Hepatocyte (in vitro differentiated cells): ENCODE measurements at regions not wholly inside any gene's neighbourhood (a gene's known extent, or its start where the extent isn't known, plus 50 kb on each side); places are given as distances from the start of the nearest gene placed in this dataset.

Source experiments
- EZH2 ChIP-seq: fragments of 200-600 bp; sonication (generic); IDR thresholded peaks from 2 replicates; pipeline ENCODE4 v1.6.1; 2016; ENCODE audit warnings: antibody characterized with exemption, mild to moderate bottlenecking, borderline replicate concordance
- TF ChIP-seq, protein P1 (sequence below): fragments of 200-600 bp; sonication (generic); IDR thresholded peaks from 2 replicates; pipeline ENCODE4 v1.5.1; 2016; ENCODE audit warnings: antibody characterized with exemption, mild to moderate bottlenecking; ENCODE audit not compliant: poor library complexity

DNA sequence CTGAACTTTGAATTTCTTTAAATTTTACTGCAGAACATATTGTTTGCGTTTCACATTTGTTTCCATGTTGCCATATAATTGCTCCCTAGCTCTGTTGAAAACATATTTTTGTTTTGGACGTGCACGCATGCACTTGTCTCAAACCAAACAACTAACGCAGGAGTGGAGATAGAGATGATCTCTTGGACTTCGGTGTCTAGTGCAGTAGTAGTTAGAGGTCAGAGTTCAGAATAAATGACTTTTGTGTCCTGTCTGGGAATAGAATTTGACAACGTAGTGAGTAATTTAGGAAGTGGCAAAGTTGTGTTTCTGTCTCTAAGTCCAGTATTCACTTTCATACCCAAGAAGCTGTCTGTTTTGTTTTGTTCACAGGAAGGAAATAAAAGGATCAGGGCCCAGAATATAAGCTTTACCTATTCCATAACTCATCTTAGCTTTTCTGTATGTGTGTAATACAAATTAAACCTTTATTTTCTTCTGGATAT is 173.8 kb downstream of the AEBP2 start:
- TF ChIP-seq, protein P1, sequence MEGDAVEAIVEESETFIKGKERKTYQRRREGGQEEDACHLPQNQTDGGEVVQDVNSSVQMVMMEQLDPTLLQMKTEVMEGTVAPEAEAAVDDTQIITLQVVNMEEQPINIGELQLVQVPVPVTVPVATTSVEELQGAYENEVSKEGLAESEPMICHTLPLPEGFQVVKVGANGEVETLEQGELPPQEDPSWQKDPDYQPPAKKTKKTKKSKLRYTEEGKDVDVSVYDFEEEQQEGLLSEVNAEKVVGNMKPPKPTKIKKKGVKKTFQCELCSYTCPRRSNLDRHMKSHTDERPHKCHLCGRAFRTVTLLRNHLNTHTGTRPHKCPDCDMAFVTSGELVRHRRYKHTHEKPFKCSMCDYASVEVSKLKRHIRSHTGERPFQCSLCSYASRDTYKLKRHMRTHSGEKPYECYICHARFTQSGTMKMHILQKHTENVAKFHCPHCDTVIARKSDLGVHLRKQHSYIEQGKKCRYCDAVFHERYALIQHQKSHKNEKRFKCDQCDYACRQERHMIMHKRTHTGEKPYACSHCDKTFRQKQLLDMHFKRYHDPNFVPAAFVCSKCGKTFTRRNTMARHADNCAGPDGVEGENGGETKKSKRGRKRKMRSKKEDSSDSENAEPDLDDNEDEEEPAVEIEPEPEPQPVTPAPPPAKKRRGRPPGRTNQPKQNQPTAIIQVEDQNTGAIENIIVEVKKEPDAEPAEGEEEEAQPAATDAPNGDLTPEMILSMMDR, result no peak
- TF ChIP-seq EZH2, result no peak
